ENCODE measurements at regions not wholly inside any gene's neighbourhood (a gene's known extent, or its start where the extent isn't known, plus 50 kb on each side); places are given as distances from the start of the nearest gene placed in this dataset.

GRCh38 chr15:47376190-47376589 is 341.1 kb upstream of the SEMA6D start:
- no peak for DNase-seq (ENCODE audit: low spot score)

GRCh38 chr15:47377465-47377864 is 339.8 kb upstream of the SEMA6D start:
- DNase-seq (ENCODE audit: low spot score) = no peak

- no peak for DNase-seq (ENCODE audit: low spot score)
Measured at GRCh38 chr15:47378527-47378926, 338.8 kb upstream of the SEMA6D start.

- DNase-seq (ENCODE audit: low spot score) = no peak
Measured at GRCh38 chr15:47383102-47383501, 334.2 kb upstream of the SEMA6D start.

GRCh38 chr15:47383801-47384200 is 333.5 kb upstream of the SEMA6D start:
- DNase-seq (ENCODE audit: low spot score) = no peak

DNA sequence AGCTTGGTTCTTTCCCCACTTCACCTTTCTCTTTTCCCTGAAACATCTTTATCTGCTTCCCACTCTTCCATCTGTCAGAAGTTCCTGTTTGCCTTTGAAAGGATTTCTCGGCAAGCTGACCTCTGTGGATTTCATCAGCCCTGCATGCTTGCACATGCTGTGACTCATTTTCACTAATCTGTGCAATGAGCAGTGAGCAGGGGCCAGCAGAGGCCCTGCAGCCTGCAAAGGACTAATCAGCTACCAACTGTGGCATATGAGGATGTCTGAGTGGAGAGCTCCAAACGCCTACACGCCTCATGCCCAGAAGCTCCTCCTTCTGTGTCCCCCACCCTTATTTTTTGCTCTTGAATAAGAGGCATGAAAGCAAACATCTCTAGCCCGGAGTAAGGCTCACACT is 333.0 kb upstream of the SEMA6D start:
- DNase-seq (ENCODE audit: low spot score) = no peak

DNA sequence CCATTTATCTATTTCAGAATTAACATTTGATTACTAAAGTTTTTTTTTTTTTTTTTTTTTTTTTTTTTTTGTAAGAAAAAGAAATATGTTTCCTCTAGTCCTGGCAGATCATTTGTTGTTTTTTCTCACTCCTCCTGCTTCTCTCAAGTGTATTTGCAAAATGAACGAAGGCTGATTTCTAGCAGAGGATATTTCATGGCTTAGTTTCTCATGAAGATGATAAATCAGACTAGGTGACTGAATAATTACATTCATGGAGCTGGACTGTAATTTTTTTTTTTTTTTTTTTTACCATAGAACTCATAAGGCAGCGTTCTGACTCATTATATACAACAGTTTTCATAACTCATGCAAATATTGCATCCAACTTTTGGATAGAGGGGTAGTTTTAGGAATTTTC is 332.5 kb upstream of the SEMA6D start:
- no peak for DNase-seq (ENCODE audit: low spot score)

GRCh38 chr15:47386459-47386858 is 330.8 kb upstream of the SEMA6D start:
- no peak for DNase-seq (ENCODE audit: low spot score)

GRCh38 chr15:47388299-47388698 is 329.0 kb upstream of the SEMA6D start:
- DNase-seq (ENCODE audit: low spot score) = no peak

GRCh38 chr15:47390208-47390765 is 327.0 kb upstream of the SEMA6D start:
- no peak for DNase-seq (ENCODE audit: low spot score)

DNA sequence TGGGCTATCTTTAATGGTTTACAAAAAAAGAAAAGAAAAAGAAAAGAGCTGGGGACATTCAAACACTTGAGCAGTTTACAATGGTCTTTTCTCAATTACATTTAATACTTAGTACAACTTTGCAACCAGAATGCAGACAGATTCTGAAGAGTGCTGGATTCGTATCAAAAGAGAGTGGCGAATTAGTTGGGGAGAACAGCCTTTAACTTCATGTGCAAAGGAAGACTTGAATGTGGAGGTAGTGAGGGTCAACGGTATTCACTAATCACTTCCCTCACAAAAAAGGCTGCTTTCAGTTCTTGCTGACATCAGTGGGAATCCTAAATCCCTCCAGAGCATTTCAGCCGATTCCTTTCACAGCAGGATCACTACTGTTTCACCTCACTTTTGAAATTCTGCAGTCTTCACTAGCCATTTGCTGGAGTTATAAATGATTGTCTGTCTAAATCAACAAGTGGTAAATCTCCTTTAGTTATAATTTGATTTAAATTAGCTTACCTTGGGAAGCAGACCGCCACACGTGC is 323.0 kb upstream of the SEMA6D start:
- DNase-seq (ENCODE audit: low spot score) = no peak

- no peak for DNase-seq (ENCODE audit: low spot score)
Measured at GRCh38 chr15:47395076-47395475, 322.2 kb upstream of the SEMA6D start.

DNA sequence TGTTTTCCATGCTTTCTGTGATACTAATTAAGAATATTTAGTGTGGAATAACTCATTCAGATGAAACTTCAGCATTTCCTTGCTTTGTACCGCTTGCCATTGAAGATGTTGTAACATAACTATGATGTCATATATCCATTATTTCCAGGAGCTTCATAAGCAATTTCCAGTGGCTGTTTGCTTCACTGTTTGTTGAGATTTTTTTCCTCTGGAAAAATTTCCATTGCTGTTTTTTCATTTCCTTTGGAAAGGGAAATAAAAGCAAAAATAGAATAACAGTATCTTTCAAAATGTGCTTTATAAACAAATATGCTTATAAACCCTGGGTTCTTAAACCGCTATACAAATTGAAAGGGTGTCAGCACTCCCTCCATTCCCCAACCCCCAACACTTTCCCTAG is 319.6 kb upstream of the SEMA6D start:
- DNase-seq (ENCODE audit: low spot score) = no peak

- DNase-seq (ENCODE audit: low spot score) = no peak
Measured at GRCh38 chr15:47398132-47398531, 319.2 kb upstream of the SEMA6D start.

GRCh38 chr15:47398594-47398993 is 318.7 kb upstream of the SEMA6D start:
- DNase-seq (ENCODE audit: low spot score) = no peak

DNA sequence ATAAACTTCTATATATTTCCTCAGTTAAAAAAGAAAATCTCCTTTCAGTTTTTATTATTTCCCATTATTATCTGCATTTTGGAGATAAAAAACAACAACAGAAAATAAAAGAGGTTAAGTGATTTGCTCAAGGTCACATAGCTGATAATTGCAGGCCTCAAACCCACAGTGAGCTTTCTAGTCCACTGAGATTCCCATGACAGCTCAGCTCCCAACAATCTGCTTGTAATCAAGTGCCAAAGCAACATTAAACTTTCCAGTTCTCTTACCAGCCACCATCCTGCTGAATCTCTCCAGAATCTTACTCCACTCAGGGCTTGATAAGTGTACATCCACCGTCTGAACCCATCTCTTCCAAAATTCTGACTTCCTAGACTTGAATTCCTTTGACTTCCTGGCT is 318.2 kb upstream of the SEMA6D start:
- no peak for DNase-seq (ENCODE audit: low spot score)

DNA sequence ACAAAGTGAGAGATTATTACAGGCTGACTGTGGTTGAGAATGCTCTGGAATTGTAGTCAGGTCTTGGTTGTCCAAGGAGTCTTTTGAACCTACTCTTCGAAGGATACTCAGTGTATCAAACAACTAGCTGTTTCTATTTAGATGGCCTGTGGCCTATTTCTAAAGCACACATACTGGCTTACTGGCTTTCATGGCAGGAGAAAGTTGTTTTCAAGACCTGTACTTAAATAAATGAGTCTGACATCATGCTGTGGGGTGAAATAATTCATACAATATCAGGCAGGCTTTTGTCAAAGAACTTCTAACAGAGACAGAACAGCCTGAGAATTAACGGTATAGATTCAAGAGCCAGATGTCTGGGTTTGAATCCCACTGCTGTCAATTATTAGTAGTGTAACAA is 316.7 kb upstream of the SEMA6D start:
- DNase-seq (ENCODE audit: low spot score) = no peak

GRCh38 chr15:47401427-47401826 is 315.9 kb upstream of the SEMA6D start:
- DNase-seq (ENCODE audit: low spot score) = no peak

- DNase-seq (ENCODE audit: low spot score) = no peak
Measured at GRCh38 chr15:47402829-47403228, 314.5 kb upstream of the SEMA6D start.

- DNase-seq (ENCODE audit: low spot score) = no peak
Measured at GRCh38 chr15:47404877-47405276, 312.4 kb upstream of the SEMA6D start.

- DNase-seq (ENCODE audit: low spot score) = no peak
Measured at GRCh38 chr15:47405365-47406162, 311.7 kb upstream of the SEMA6D start.

DNA sequence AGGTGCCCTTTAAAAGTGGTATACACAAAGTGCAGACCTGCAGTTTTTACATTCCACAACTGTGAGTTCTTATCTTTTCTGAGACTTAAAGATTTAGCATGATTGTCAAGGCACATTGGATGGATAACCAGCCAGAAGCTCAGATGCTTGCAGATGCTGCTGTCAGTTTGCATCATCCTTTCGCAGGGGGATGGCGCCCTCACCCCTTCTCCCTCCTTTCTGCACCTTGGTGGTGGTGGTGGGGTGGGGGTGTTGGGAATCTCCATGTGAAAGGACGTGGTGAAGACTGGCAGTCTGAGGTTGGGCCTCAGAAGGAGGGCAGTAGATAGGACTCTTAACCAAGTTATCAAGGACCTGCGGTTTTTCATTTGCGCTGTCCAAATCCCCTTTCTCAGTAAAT is 309.6 kb upstream of the SEMA6D start:
- DNase-seq (ENCODE audit: low spot score) = no peak

GRCh38 chr15:47409038-47409437 is 308.3 kb upstream of the SEMA6D start:
- DNase-seq (ENCODE audit: low spot score) = no peak

- no peak for DNase-seq (ENCODE audit: low spot score)
Measured at GRCh38 chr15:47409600-47409999, 307.7 kb upstream of the SEMA6D start.
